PC-9 (cell line): ENCODE measurements at regions not wholly inside any gene's neighbourhood (a gene's known extent, or its start where the extent isn't known, plus 50 kb on each side); places are given as distances from the start of the nearest gene placed in this dataset.

Experiments
- CTCF ChIP-seq: fragments of 200-600 bp; sonication (generic); conservative IDR thresholded peaks from 2 replicates; pipeline ENCODE4 v1.6.1; 2017; ENCODE audit warnings: mixed run types, antibody characterized with exemption, mild to moderate bottlenecking, moderate library complexity
- EZH2 ChIP-seq: fragments of 200-600 bp; sonication (generic); IDR thresholded peaks from 2 replicates; pipeline ENCODE4 v1.8.0; 2017; ENCODE audit warnings: antibody characterized with exemption, low read depth

GRCh38 chr2:167871286-167871685, 376.1 kb downstream of the STK39 start:
- TF ChIP-seq EZH2 = no peak
- no peak for TF ChIP-seq CTCF
